Mammary epithelial cell (primary cell): ENCODE measurements at regions not wholly inside any gene's neighbourhood (a gene's known extent, or its start where the extent isn't known, plus 50 kb on each side); places are given as distances from the start of the nearest gene placed in this dataset.
"Not testable (repeated sequence)": the region's sequence is repeated elsewhere in the genome, so short reads cannot be mapped to it uniquely, and the experiment has no call there.

Experiments used
- CTCF ChIP-seq, 2 donors: IDR thresholded peaks in 1 of 2; conservative IDR thresholded peaks in 1 of 2; 2 replicates each; pipeline ENCODE4 v1.5.1; 2011 to 2012; ENCODE audit warnings: inconsistent platforms in 2 of 2, low read length in 2 of 2, mild to moderate bottlenecking in 2 of 2, control low read depth in 1 of 2, low read depth in 1 of 2; ENCODE audit not compliant: insufficient read depth in 1 of 2; ENCODE audit errors: extremely low read depth in 1 of 2
- EZH2 ChIP-seq: IDR thresholded peaks from 2 replicates; pipeline ENCODE4 v1.6.1; 2012; ENCODE audit warnings: low read length, inconsistent platforms, borderline replicate concordance

DNA sequence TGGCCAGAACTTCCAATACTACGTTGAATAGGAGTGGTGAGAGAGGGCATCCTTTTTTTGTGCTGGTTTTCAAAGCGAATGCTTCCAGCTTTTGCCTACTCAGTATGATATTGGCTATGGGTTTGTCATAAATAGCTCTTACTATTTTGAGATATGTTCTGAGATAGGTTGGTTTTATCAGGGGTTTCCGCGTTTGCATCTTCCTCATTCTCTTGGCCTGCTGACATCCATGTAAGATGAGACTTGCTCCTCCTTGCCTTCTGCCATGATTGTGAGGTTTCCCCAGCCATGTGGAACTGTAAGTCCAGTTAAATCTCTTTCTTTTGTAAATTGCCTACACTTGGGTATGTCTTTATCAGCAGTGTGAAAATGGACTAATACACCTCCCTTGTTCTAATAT lies 71.2 kb upstream of the C7orf33 start:
- not testable (repeated sequence) for TF ChIP-seq CTCF (conservative IDR thresholded peaks at IDR 0.05 in 1 of 2, IDR thresholded peaks at IDR 0.05 in 1 of 2; ENCODE audit: extremely low read depth in 1 of 2, insufficient read depth in 1 of 2, low read depth in 1 of 2, low read length in 2 of 2); EZH2
